CD4-positive, alpha-beta memory T cell (primary cell): ENCODE measurements at regions not wholly inside any gene's neighbourhood (a gene's known extent, or its start where the extent isn't known, plus 50 kb on each side); places are given as distances from the start of the nearest gene placed in this dataset.

Source experiments
- CTCF ChIA-PET: fragments of 350-600 bp; sonication (Branson Sonifier 250); formaldehyde crosslinking; loops from one replicate; lab custom pipeline; 2021; ENCODE audit warnings: inconsistent platforms; ENCODE audit not compliant: partially characterized antibody; lab: Charles Lee
- POLR2A ChIA-PET: fragments of 350-600 bp; sonication (Branson Sonifier 250); formaldehyde crosslinking; loops from one replicate; lab custom pipeline; 2021; ENCODE audit not compliant: partially characterized antibody; lab: Charles Lee
- DNase-seq, 5 donors: peaks; one replicate each; pipeline versions ENCODE4 v3.0.0 to v3.0.0-alpha.2; 2020 to 2022; ENCODE audit warnings: mixed read lengths in 1 of 5
- H3K27ac ChIP-seq: one replicate; pipeline ENCODE4 v1.7.0; 2013; ENCODE audit warnings: low read depth, low read length
- H3K27me3 ChIP-seq: 2 replicates; pipeline ENCODE4 v1.7.0; 2013; ENCODE audit warnings: mild to moderate bottlenecking, low read length, moderate library complexity; ENCODE audit not compliant: insufficient read depth
- H3K36me3 ChIP-seq: 2 replicates; pipeline ENCODE4 v1.7.0; 2013; ENCODE audit warnings: mild to moderate bottlenecking, low read length, moderate library complexity; ENCODE audit not compliant: insufficient read depth
- H3K4me1 ChIP-seq: 2 replicates; pipeline ENCODE4 v1.7.0; 2013; ENCODE audit warnings: mild to moderate bottlenecking, low read length, moderate library complexity; ENCODE audit not compliant: insufficient read depth
- H3K4me3 ChIP-seq, 2 donors: one replicate each; pipeline ENCODE4 v1.7.0; 2013; ENCODE audit warnings: low read length in 2 of 2, mild to moderate bottlenecking in 1 of 2
- H3K9me3 ChIP-seq, 2 donors: one replicate each; pipeline ENCODE4 v1.7.0; 2013; ENCODE audit warnings: low read length in 2 of 2, control low read depth in 1 of 2; ENCODE audit not compliant: control insufficient read depth in 1 of 2
- H3K27ac Mint-ChIP-seq, 7 donors: one replicate each; pipeline ENCODE4 v1.8.0; 2020 to 2021; ENCODE audit warnings: mixed read lengths in 7 of 7, mild to moderate bottlenecking in 6 of 7, inconsistent platforms in 3 of 7, moderate library complexity in 3 of 7
- H3K27me3 Mint-ChIP-seq, 2 donors: one replicate each; pipeline ENCODE4 v1.8.0; 2020 to 2021; ENCODE audit warnings: mixed read lengths in 2 of 2
- H3K36me3 Mint-ChIP-seq, 2 donors: one replicate each; pipeline ENCODE4 v1.8.0; 2020 to 2021; ENCODE audit warnings: mixed read lengths in 2 of 2, inconsistent platforms in 1 of 2, mild to moderate bottlenecking in 1 of 2
- H3K4me1 Mint-ChIP-seq, 4 donors: one replicate each; pipeline ENCODE4 v1.8.0; 2020 to 2021; ENCODE audit warnings: mixed read lengths in 4 of 4, mild to moderate bottlenecking in 1 of 4
- H3K4me3 Mint-ChIP-seq, 8 donors: one replicate each; pipeline ENCODE4 v1.8.0; 2020 to 2021; ENCODE audit warnings: mixed read lengths in 8 of 8, mild to moderate bottlenecking in 7 of 8, moderate library complexity in 6 of 8, inconsistent platforms in 3 of 8
- H3K9me3 Mint-ChIP-seq, 8 donors: one replicate each; pipeline ENCODE4 v1.8.0; 2020 to 2021; ENCODE audit warnings: mixed read lengths in 8 of 8, mild to moderate bottlenecking in 5 of 8, inconsistent platforms in 3 of 8, moderate library complexity in 1 of 8
- intact Hi-C: fragments of 100-400 bp; cut with micrococcal nuclease; formaldehyde crosslinking; loops from one replicate; pipeline ENCODE4 v1.15.1; 2023

GRCh38 chr9:80197661-80198060, 625.9 kb downstream of the TLE4 start:
- H3K4me1 ChIP-seq = no peaks in the 10 kb centered on the region
- intact Hi-C loops = no loop called here
- H3K27ac ChIP-seq = no peak overlapping the region
- Mint-ChIP-seq H3K27me3 (no peaks in the 10 kb centered on the region), H3K27ac (no peak overlapping the region), H3K4me1 (no peaks in the 10 kb centered on the region), H3K9me3 (peaks cover 0 to 2% (median 0%) of the 10 kb centered on the region in 8 donors), H3K4me3 (no peak overlapping the region), H3K36me3 (no peaks in the 10 kb centered on the region)
- no peak overlapping the region for H3K4me3 ChIP-seq
- ChIA-PET POLR2A (no interaction called here), CTCF (no interaction called here)
- no peaks in the 10 kb centered on the region for H3K27me3 ChIP-seq
- H3K9me3 ChIP-seq = no peaks in the 10 kb centered on the region
- no peaks in the 10 kb centered on the region for H3K36me3 ChIP-seq
- DNase-seq = no peak

GRCh38 chr9:80191108-80191507, 619.3 kb downstream of the TLE4 start:
- Mint-ChIP-seq H3K4me3 (no peak overlapping the region), H3K9me3 (peaks cover 0 to 2% (median 0%) of the 10 kb centered on the region in 8 donors), H3K4me1 (no peaks in the 10 kb centered on the region), H3K27ac (no peak overlapping the region), H3K36me3 (no peaks in the 10 kb centered on the region), H3K27me3 (no peaks in the 10 kb centered on the region)
- Histone ChIP-seq H3K9me3 (no peaks in the 10 kb centered on the region), H3K4me3 (no peak overlapping the region), H3K36me3 (no peaks in the 10 kb centered on the region), H3K4me1 (no peaks in the 10 kb centered on the region), H3K27ac (no peak overlapping the region), H3K27me3 (no peaks in the 10 kb centered on the region)
- ChIA-PET CTCF (no interaction called here), POLR2A (no interaction called here)
- intact Hi-C loops = no loop called here
- DNase-seq = no peak

- no peak overlapping the region for H3K27ac ChIP-seq
- no peak overlapping the region for H3K4me3 ChIP-seq
- Mint-ChIP-seq H3K4me3 (no peak overlapping the region), H3K27ac (no peak overlapping the region), H3K36me3 (no peaks in the 10 kb centered on the region), H3K27me3 (no peaks in the 10 kb centered on the region), H3K4me1 (no peaks in the 10 kb centered on the region), H3K9me3 (peaks cover 0 to 2% (median 0%) of the 10 kb centered on the region in 8 donors)
- ChIA-PET POLR2A (no interaction called here), CTCF (no interaction called here)
- H3K27me3 ChIP-seq = no peaks in the 10 kb centered on the region
- H3K9me3 ChIP-seq = no peaks in the 10 kb centered on the region
- no peak for DNase-seq
- H3K36me3 ChIP-seq = no peaks in the 10 kb centered on the region
- no peaks in the 10 kb centered on the region for H3K4me1 ChIP-seq
- intact Hi-C loops = no loop called here
Measured at GRCh38 chr9:80188579-80188978, 616.8 kb downstream of the TLE4 start.

- CTCF ChIA-PET = no interaction called here
- peaks cover 0 to 2% (median 0%) of the 10 kb centered on the region in 8 donors for H3K9me3 Mint-ChIP-seq
- no peak overlapping the region for H3K4me3 Mint-ChIP-seq
- no peaks in the 10 kb centered on the region for H3K4me1 Mint-ChIP-seq
- Histone ChIP-seq H3K27me3 (no peaks in the 10 kb centered on the region), H3K27ac (no peak overlapping the region), H3K9me3 (no peaks in the 10 kb centered on the region), H3K4me1 (no peaks in the 10 kb centered on the region), H3K36me3 (no peaks in the 10 kb centered on the region), H3K4me3 (no peak overlapping the region)
- H3K27me3 Mint-ChIP-seq = no peaks in the 10 kb centered on the region
- no peak overlapping the region for H3K27ac Mint-ChIP-seq
- POLR2A ChIA-PET = no interaction called here
- intact Hi-C loops = no loop called here
- no peaks in the 10 kb centered on the region for H3K36me3 Mint-ChIP-seq
- DNase-seq = no peak
Measured at GRCh38 chr9:80185112-80185738, 613.5 kb downstream of the TLE4 start.

GRCh38 chr9:80177949-80178480, 606.2 kb downstream of the TLE4 start:
- Histone ChIP-seq H3K27me3 (no peaks in the 10 kb centered on the region), H3K4me3 (no peak overlapping the region), H3K4me1 (no peaks in the 10 kb centered on the region), H3K36me3 (no peaks in the 10 kb centered on the region), H3K9me3 (no peaks in the 10 kb centered on the region), H3K27ac (no peak overlapping the region)
- POLR2A ChIA-PET = no interaction called here
- CTCF ChIA-PET = no interaction called here
- Mint-ChIP-seq H3K36me3 (no peaks in the 10 kb centered on the region), H3K9me3 (peaks cover 0 to 8% (median 0%) of the 10 kb centered on the region in 8 donors), H3K27ac (no peak overlapping the region), H3K4me3 (no peak overlapping the region), H3K27me3 (no peaks in the 10 kb centered on the region), H3K4me1 (no peaks in the 10 kb centered on the region)
- no peak for DNase-seq
- intact Hi-C loops = loop anchor here (10.0 kb wide), 2 partner anchors 773 to 1353 kb away; no protein-coding TSS in a partner anchor

- no peaks in the 10 kb centered on the region for H3K4me1 Mint-ChIP-seq
- Histone ChIP-seq H3K27ac (no peak overlapping the region), H3K4me3 (no peak overlapping the region), H3K36me3 (no peaks in the 10 kb centered on the region), H3K4me1 (no peaks in the 10 kb centered on the region), H3K27me3 (no peaks in the 10 kb centered on the region), H3K9me3 (no peaks in the 10 kb centered on the region)
- H3K9me3 Mint-ChIP-seq = peaks cover 0 to 8% (median 0%) of the 10 kb centered on the region in 8 donors
- no peaks in the 10 kb centered on the region for H3K36me3 Mint-ChIP-seq
- ChIA-PET POLR2A (no interaction called here), CTCF (interaction anchor here (0.6 to 2.5 kb wide), 4 partner anchors 12 to 1222 kb away, joined by 3 to 10 read pairs (median 7); no protein-coding TSS in a partner anchor)
- H3K27ac Mint-ChIP-seq = no peak overlapping the region
- intact Hi-C loops = loop anchor here (1.0 to 10.0 kb wide), 3 partner anchors 704 to 1351 kb away; no protein-coding TSS in a partner anchor
- no peaks in the 10 kb centered on the region for H3K27me3 Mint-ChIP-seq
- no peak overlapping the region for H3K4me3 Mint-ChIP-seq
- peak in 3 of 5 donors; percentile 5 to 16 (median 9) for DNase-seq
Measured at GRCh38 chr9:80175286-80176150, 603.8 kb downstream of the TLE4 start.

- no peak for DNase-seq
- peaks cover 0 to 3% of the 10 kb centered on the region in 2 donors for H3K27me3 Mint-ChIP-seq
- no peaks in the 10 kb centered on the region for H3K36me3 ChIP-seq
- H3K9me3 ChIP-seq = no peaks in the 10 kb centered on the region
- no peak overlapping the region for H3K4me3 ChIP-seq
- H3K27ac ChIP-seq = no peak overlapping the region
- H3K27me3 ChIP-seq = no peaks in the 10 kb centered on the region
- intact Hi-C loops = no loop called here
- POLR2A ChIA-PET = no interaction called here
- H3K27ac Mint-ChIP-seq = no peak overlapping the region
- CTCF ChIA-PET = interaction anchor here (3.1 kb wide), 1 partner anchor 12 kb away, joined by 10 read pairs; no protein-coding TSS in a partner anchor
- no peaks in the 10 kb centered on the region for H3K9me3 Mint-ChIP-seq
- no peaks in the 10 kb centered on the region for H3K4me1 Mint-ChIP-seq
- H3K4me3 Mint-ChIP-seq = no peak overlapping the region
- H3K36me3 Mint-ChIP-seq = no peaks in the 10 kb centered on the region
- no peaks in the 10 kb centered on the region for H3K4me1 ChIP-seq
Measured at GRCh38 chr9:80163889-80164288, 592.1 kb downstream of the TLE4 start.
